22Rv1 (cell line): ENCODE measurements at regions not wholly inside any gene's neighbourhood (a gene's known extent, or its start where the extent isn't known, plus 50 kb on each side); places are given as distances from the start of the nearest gene placed in this dataset.

ENCODE experiments used
- ZFX ChIP-seq: fragments of 450-650 bp; IDR thresholded peaks from 2 replicates; pipeline ENCODE4 v1.6.1; 2017; ENCODE audit warnings: antibody characterized with exemption, borderline replicate concordance
- TF ChIP-seq, protein P1 (sequence below): fragments of 450-650 bp; IDR thresholded peaks from 2 replicates; pipeline ENCODE4 v1.5.1; 2017; ENCODE audit warnings: mild to moderate bottlenecking

DNA sequence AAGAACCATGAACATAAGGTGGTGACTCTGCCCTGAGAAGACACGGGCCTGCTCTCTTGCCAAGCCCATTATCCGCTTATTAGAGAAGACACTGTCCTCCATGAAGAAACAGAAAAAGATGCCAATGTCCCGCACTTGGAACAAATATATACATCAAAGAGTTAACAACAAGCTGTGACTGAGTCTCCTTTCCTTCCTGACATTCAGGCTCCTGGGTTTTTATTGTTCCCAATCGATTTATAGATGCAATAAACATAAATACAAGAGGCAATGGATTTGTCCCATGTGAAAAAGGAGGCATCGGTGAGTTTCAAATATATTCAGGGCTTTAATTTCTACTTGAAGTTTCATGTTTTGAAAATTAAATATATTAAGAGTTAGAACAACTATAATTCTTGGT, 169.2 kb upstream of the CPEB2 start:
- TF ChIP-seq, protein P1, sequence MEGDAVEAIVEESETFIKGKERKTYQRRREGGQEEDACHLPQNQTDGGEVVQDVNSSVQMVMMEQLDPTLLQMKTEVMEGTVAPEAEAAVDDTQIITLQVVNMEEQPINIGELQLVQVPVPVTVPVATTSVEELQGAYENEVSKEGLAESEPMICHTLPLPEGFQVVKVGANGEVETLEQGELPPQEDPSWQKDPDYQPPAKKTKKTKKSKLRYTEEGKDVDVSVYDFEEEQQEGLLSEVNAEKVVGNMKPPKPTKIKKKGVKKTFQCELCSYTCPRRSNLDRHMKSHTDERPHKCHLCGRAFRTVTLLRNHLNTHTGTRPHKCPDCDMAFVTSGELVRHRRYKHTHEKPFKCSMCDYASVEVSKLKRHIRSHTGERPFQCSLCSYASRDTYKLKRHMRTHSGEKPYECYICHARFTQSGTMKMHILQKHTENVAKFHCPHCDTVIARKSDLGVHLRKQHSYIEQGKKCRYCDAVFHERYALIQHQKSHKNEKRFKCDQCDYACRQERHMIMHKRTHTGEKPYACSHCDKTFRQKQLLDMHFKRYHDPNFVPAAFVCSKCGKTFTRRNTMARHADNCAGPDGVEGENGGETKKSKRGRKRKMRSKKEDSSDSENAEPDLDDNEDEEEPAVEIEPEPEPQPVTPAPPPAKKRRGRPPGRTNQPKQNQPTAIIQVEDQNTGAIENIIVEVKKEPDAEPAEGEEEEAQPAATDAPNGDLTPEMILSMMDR = no peak
- TF ChIP-seq ZFX = no peak
